ENCODE measurements at regions not wholly inside any gene's neighbourhood (a gene's known extent, or its start where the extent isn't known, plus 50 kb on each side); places are given as distances from the start of the nearest gene placed in this dataset.
"Not testable (repeated sequence)": the region's sequence is repeated elsewhere in the genome, so short reads cannot be mapped to it uniquely, and the experiment has no call there.

DNA sequence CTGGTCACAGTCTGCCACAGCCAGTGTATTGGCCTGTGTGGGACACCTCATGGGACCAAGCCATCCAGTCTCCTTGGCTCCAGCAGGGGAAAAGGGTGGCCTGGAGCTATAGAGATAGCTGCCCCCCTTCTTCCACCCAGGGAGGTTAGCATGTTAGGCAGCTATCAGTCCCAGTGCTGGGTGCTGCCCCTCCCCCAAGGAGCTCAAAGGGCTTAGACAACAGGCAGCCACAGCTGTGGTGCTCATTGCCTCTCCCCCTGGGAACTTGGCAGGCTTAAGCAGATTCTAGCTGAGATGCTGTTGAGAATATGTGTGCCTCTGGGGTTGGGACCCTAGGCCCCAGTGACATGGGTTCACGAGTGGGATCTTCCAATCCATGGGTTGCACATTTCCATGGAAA lies 226.0 kb upstream of the PTGER4 start:
- DNase-seq (ENCODE audit: low read depth in 3 of 3), result no peak

- DNase-seq (ENCODE audit: low read depth in 3 of 3), result no peak
These were observed 226.7 kb upstream of the PTGER4 start for GRCh38 chr5:40452874-40453624.

GRCh38 chr5:40447438-40447837 lies 232.3 kb upstream of the PTGER4 start:
- DNase-seq (ENCODE audit: low read depth in 3 of 3), result no peak

GRCh38 chr5:40446910-40447309 lies 232.8 kb upstream of the PTGER4 start:
- no peak for DNase-seq (ENCODE audit: low read depth in 3 of 3)

GRCh38 chr5:40442346-40442745 lies 237.4 kb upstream of the PTGER4 start:
- DNase-seq (ENCODE audit: low read depth in 3 of 3), result no peak

DNA sequence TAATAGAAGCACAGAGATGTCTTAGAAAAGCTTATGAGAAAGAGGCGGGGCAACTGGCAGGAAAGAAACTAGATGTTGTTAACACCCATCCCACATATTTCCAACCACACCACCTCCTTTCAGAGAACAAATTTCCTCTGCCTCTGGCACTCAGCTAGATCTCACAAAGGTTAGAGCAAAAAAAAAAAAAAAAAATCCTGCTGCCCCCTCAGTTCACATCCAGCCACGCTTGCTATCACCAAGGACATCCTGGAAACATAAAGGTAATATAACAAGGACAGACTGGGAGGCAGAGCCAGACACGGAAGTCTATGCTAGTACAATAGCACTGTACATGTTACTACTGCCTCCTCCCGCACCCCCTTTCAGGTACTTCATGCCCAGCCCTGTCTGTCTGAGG lies 238.0 kb upstream of the PTGER4 start:
- peak in 1 of 3 donors; percentile 46 for DNase-seq (ENCODE audit: low read depth in 3 of 3)

- no peak for DNase-seq (ENCODE audit: low read depth in 3 of 3)
These were observed 239.0 kb upstream of the PTGER4 start for GRCh38 chr5:40440746-40441145.

GRCh38 chr5:40439103-40439502 lies 240.6 kb upstream of the PTGER4 start:
- DNase-seq (ENCODE audit: low read depth in 3 of 3), result not testable (repeated sequence)

DNA sequence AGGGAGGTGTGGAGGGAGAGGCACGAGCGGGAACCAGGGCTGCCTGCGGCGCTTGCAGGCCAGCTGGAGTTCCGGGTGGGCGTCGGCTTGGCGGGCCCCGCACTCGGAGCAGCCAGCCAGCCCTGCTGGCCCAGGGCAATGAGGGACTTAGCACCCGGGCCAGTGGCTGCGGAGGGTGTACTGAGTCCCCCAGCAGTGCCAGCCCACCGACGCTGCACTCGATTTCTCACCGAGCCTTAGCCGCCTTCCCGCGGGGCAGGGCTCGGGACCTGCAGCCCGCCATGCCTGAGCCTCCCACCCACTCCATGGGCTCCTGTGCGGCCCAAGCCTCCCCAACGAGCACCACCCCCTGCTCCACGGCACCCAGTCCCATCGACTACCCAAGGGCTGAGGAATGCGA lies 241.1 kb upstream of the PTGER4 start:
- not testable (repeated sequence) for DNase-seq (ENCODE audit: low read depth in 3 of 3)

DNA sequence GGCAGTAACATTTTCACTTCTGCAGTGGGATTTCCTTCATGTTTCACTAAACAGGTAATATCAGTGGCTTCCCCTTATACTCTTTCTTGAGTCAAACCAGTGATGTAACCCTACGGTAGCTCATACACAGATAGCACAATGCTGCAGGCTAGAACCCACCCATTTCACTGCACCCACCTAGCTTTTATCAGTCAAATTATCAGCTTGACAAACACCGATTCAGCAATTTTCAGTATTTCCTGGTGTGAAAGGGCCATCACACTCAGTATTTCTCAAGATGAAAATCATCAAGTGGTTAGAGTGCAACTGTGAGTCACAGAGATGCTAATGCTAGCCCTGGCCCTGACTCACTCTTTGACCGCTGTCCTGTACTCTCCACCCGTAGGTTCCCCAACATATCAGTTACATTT lies 242.3 kb upstream of the PTGER4 start:
- DNase-seq (ENCODE audit: low read depth in 3 of 3), result no peak

DNA sequence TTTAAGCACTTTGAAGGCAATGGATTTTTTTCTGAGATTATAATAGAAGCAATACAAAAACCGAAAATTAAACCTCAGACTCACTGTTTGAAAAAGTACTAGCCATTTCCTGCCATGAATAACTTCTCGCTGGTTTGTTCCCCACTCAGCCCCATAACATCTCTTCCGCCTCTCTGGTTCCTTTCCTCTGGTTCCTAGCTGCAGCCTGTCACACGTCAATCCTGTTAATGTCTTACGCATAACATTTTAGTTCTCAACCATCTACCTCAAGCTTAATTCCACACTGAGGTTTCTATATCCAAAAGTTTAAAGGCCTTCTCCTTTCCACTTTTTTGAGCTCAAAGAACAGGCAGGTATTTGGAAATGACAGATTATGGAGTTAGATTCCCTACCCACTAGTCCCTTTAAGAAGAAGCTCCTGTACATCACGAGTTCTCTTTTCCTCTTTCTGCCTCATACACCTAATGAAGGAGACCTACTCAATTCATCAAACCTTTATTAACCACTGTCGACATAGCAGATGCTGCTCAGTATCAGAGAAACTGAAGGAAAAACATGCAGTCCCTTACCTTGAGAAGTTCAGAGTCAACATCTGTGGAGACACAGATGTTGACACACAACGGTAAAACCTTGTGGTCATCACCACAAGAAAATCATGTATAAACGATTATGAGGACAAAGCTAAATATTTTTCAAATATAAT lies 243.0 kb upstream of the PTGER4 start:
- no peak for DNase-seq (ENCODE audit: low read depth in 3 of 3)

DNA sequence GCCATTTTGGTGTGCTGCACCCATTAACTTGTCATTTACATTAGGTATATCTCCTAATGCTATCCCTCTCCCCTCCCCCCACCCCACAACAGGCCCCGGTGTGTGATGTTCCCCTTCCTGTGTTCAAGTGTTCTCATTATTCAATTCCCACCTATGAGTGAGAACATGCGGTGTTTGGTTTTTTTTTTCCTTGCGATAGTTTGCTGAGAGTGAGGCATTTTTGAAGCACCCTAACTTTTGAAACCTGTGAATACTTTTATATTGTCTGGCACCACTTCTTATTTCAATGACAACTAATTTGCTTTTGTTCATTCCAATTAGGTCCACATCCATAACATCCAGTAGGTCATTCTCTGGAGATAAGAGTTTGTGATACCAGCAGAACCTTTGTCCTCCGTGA lies 244.0 kb upstream of the PTGER4 start:
- DNase-seq (ENCODE audit: low read depth in 3 of 3), result not testable (repeated sequence)

- DNase-seq (ENCODE audit: low read depth in 3 of 3), result no peak
These were observed 246.9 kb upstream of the PTGER4 start for GRCh38 chr5:40432836-40433235.

DNA sequence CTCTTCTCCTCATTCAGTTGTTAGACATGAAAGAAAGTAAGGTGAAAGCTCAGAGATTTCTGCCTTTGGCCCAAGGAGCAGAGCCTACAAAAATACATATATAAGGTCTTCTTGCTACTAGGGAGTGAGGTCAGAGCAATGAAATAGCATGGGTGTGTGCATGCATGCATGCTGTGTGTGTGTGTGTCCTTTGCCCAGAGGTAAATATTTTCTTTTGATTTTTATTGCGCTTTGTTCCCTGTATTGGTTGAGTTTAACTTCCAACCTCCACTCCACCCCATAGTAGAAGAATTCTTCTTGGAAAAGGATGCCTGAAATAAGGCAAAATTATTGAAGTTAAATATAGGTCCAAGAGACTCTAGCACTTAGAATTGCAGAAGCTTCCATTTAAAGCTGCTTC lies 248.0 kb upstream of the PTGER4 start:
- DNase-seq (ENCODE audit: low read depth in 3 of 3), result no peak

DNA sequence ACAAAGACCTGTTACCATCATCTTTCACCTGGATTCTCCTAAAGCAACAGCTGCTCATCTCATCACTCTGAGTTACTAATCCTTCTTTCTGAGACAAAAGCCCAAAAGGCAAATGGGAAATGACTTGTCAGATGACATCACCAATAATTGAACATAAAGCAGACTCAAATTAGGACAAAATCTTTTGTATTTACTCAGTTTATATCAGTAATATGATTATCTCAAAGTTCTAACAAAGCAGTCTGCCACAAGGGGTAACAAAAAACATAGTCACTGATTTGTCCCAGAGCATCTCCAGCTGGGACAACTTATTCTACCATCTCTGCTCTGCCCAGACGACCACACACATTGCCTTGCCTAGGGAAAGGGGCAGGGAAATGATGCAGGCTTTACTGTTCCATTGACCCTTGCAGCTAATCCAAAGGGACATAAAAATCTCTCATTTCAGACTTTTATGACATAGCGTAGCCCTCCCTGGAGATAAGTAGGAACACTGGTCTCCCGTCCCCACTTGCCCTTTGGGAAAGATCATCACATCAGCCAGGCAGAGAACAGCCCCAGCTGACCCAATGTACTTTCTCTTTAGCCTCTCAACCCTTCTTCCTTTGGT lies 249.5 kb upstream of the PTGER4 start:
- no peak for DNase-seq (ENCODE audit: low read depth in 3 of 3)

DNA sequence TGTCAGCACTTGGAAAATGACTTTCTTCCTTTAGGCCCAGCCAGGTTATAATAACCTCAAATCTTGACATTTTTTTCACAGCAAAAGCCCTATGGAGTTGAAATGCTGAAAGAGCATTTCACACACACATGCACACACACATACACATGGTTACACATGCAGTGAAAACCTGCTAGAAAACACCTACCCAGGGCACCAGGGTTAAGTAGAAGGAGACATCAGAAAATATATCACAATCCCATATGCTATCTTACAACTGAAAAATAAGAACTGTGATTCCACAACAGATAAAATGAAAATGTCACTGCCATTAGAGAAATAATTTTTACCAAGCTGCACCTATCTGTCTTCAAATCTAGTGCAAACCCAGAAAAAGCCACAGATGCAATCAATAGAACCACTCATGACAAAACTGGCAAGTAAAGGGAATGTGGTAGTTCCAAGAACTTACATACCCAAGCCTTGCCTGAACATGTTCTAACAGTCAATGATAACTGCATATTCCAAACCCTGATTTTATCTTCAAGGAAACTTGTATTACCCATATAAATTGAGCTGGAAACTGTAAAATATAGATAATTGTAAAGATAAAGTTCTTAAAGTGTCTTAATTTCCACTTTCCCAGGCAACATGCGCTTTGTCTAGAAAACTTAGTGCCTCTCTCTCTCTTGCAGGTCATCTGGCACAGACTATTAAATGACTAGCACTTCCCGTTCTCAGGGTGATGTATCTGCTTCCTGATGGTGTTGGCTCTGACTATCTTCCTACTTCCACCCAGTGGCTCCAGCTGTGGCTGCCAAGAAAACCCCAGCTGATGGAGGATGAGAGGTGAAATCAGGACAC lies 250.2 kb upstream of the PTGER4 start:
- no peak for DNase-seq (ENCODE audit: low read depth in 3 of 3)

GRCh38 chr5:40428815-40429214 lies 250.9 kb upstream of the PTGER4 start:
- no peak for DNase-seq (ENCODE audit: low read depth in 3 of 3)

GRCh38 chr5:40428126-40428525 lies 251.6 kb upstream of the PTGER4 start:
- no peak for DNase-seq (ENCODE audit: low read depth in 3 of 3)

GRCh38 chr5:40417046-40417810 lies 262.5 kb upstream of the PTGER4 start:
- not testable (repeated sequence) for DNase-seq (ENCODE audit: low read depth in 3 of 3)

DNA sequence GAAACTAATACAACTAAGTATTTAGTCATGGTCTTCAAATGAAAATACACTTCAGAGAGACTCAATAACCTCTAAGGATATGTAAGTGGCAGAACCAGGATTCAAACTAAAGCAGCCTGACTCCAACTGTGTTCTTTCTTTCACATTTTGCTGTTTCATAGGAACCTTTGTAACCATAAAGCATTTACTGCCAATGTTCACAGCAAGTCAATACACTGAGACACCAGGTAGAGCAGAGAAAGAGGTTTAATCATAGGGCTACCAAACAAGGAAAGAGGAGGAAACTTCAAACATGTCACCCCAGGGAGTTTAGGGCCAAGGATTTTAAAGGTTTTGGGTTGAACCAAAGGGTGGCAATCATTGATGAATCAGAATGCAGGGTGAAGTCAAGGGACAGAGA lies 263.1 kb upstream of the PTGER4 start:
- no peak for DNase-seq (ENCODE audit: low read depth in 3 of 3)

- no peak for DNase-seq (ENCODE audit: low read depth in 3 of 3)
These were observed 263.6 kb upstream of the PTGER4 start for GRCh38 chr5:40416098-40416497.
